Chondrocyte (in vitro differentiated cells): ENCODE measurements at regions not wholly inside any gene's neighbourhood (a gene's known extent, or its start where the extent isn't known, plus 50 kb on each side); places are given as distances from the start of the nearest gene placed in this dataset.

Experiments
- DNase-seq: peaks from one replicate; pipeline ENCODE4 v3.0.0; 2021; ENCODE audit warnings: mixed read lengths, low spot score
- H3K27ac Mint-ChIP-seq: one replicate; pipeline ENCODE4 v1.8.0; 2021; ENCODE audit warnings: mild to moderate bottlenecking, moderate library complexity, mixed read lengths; ENCODE audit not compliant: unreplicated experiment
- H3K27me3 Mint-ChIP-seq: 2 replicates; pipeline ENCODE4 v1.8.0; 2021; ENCODE audit warnings: low read depth, mixed read lengths
- H3K36me3 Mint-ChIP-seq: 2 replicates; pipeline ENCODE4 v1.8.0; 2021; ENCODE audit warnings: low read depth, mixed read lengths
- H3K4me1 Mint-ChIP-seq: 2 replicates; pipeline ENCODE4 v1.8.0; 2021; ENCODE audit warnings: low read depth, mild to moderate bottlenecking, mixed read lengths
- H3K4me3 Mint-ChIP-seq: one replicate; pipeline ENCODE4 v1.8.0; 2021; ENCODE audit warnings: mild to moderate bottlenecking, moderate library complexity, mixed read lengths; ENCODE audit not compliant: unreplicated experiment
- H3K9me3 Mint-ChIP-seq: 2 replicates; pipeline ENCODE4 v1.8.0; 2021; ENCODE audit warnings: low read depth, mixed read lengths
- CTCF ChIP-seq: fragments of 200-600 bp; sonication (generic); IDR thresholded peaks from 2 replicates; pipeline ENCODE4 v1.5.0; 2021; ENCODE audit warnings: antibody characterized with exemption, mild to moderate bottlenecking, moderate library complexity

- DNase-seq: no peak
- no peak for TF ChIP-seq CTCF
- H3K4me1 Mint-ChIP-seq: peaks cover 9% of the 10 kb centered on the region
- peaks cover 5% of the 10 kb centered on the region for H3K9me3 Mint-ChIP-seq
- H3K27me3 Mint-ChIP-seq: peaks cover 10% of the 10 kb centered on the region
- no peak overlapping the region for H3K27ac Mint-ChIP-seq
- no peak overlapping the region for H3K4me3 Mint-ChIP-seq
- no peaks in the 10 kb centered on the region for H3K36me3 Mint-ChIP-seq
Measured at GRCh38 chr15:92565351-92566125, 90.0 kb downstream of the FAM174B start.

DNA sequence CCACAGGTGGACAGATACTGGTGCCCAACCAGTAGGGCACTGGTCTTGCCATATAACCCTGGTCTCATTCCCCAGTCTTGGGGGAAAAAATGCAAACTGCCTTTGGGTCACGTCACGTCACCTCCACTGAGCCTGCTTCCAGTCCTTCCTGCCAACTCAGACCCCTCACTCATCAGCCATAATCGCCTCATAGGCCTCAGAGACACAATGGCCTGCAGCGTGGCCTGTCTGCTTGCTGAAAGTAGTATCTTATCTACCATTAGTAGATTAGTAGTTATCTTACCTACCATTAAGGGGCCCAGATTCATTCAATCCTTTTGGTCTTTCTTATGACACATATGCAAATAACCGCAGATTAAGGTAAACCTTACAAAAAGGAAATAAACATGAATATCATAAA, 93.8 kb downstream of the FAM174B start:
- no peak for TF ChIP-seq CTCF
- Mint-ChIP-seq H3K9me3 (no peaks in the 10 kb centered on the region), H3K4me1 (peaks cover 3% of the 10 kb centered on the region), H3K4me3 (no peak overlapping the region), H3K27ac (no peak overlapping the region), H3K36me3 (no peaks in the 10 kb centered on the region), H3K27me3 (peaks cover 22% of the 10 kb centered on the region)
- no peak for DNase-seq

GRCh38 chr15:92553317-92553716, 102.3 kb downstream of the FAM174B start:
- DNase-seq: no peak
- Mint-ChIP-seq H3K4me1 (no peaks in the 10 kb centered on the region), H3K4me3 (no peak overlapping the region), H3K27ac (no peak overlapping the region), H3K36me3 (peaks cover 3% of the 10 kb centered on the region), H3K27me3 (peaks cover 42% of the 10 kb centered on the region), H3K9me3 (peaks cover 19% of the 10 kb centered on the region)
- no peak for TF ChIP-seq CTCF

DNA sequence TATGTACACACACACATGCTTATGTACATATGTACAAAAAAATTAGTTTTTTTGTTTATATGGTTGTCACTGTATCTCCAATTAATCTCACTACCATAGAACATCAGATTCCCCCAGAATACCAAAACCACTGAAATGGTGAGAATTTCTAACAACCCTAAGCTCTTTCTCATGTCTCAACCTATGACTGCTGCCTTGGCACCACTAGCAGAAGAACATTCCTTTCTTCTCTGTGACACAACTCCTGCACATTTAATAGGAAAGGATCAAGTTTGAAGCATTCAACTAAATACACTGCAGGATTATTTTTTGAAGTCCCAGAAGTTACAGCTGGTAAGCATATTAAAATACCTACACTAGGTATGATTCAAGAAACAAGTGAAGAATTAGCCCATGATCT, 109.6 kb downstream of the FAM174B start:
- DNase-seq: no peak
- H3K27ac Mint-ChIP-seq: no peak overlapping the region
- peaks cover 8% of the 10 kb centered on the region for H3K9me3 Mint-ChIP-seq
- no peak overlapping the region for H3K4me3 Mint-ChIP-seq
- H3K27me3 Mint-ChIP-seq: peaks cover 32% of the 10 kb centered on the region
- H3K4me1 Mint-ChIP-seq: no peaks in the 10 kb centered on the region
- no peaks in the 10 kb centered on the region for H3K36me3 Mint-ChIP-seq
- TF ChIP-seq CTCF: no peak

DNA sequence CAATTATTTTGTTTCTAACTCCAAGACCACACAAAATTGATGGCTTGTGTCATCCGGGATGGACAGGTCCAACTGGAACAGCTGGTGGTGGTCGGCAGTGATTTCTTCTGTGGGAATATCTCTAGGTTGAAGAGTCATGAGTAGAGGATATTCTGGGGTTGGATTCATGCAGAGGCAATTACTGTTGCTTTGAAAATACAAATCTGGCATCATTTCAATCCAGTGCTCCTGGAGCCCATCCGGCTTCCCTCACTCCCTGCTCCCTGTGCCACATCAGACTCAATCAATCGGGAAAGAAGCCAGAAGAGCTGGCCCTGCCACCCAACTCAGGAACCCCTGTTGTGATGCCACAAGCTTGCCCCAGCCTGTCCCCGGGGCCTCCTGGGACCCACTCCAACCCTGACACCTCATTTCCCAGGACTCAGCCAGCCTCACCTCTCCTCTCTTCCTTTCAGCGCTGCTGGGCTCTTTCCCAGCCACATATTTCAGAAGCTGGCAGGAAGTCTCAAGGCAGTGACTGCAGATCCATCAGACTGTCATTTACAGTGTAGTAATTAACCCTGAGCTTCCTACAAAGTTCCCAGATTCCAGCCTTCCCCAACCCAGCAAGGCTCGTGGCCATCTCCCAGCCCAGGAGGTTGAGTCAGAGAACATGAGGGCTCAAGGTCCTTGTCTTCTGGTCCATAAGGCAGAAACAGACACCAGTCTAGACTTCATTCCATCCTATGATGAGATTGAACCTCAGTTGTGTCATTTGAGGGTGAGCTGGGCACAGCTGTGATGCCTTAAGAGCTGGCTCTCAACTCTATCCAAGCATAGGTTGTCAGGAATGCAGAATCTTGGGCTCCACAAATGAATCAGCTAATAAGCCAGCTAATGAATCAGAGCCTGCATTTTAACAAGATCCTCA, 114.0 kb downstream of the FAM174B start:
- Mint-ChIP-seq H3K36me3 (no peaks in the 10 kb centered on the region), H3K27ac (no peak overlapping the region), H3K27me3 (peaks cover 25% of the 10 kb centered on the region), H3K4me3 (no peak overlapping the region), H3K4me1 (no peaks in the 10 kb centered on the region), H3K9me3 (no peaks in the 10 kb centered on the region)
- TF ChIP-seq CTCF: no peak
- DNase-seq: no peak
